ENCODE measurements at regions not wholly inside any gene's neighbourhood (a gene's known extent, or its start where the extent isn't known, plus 50 kb on each side); places are given as distances from the start of the nearest gene placed in this dataset.

GRCh38 chr11:45038923-45039322 lies 88.2 kb upstream of the TP53I11 start:
- H3K36me3 ChIP-seq (ENCODE audit: insufficient read depth, low read depth, low read length), result no peaks in the 10 kb centered on the region
- peaks cover 11% of the 10 kb centered on the region for H3K9me3 ChIP-seq (ENCODE audit: insufficient read depth, low read depth, low read length)
- no peak overlapping the region for H3K4me3 ChIP-seq (ENCODE audit: low read length)
- H3K9ac ChIP-seq (ENCODE audit: low read depth, low read length), result no peak overlapping the region
- no peak overlapping the region for H3K27ac ChIP-seq (ENCODE audit: low read length)
- H3K4me1 ChIP-seq (ENCODE audit: insufficient read depth, low read length), result no peaks in the 10 kb centered on the region; the same call in 1 of the 2 replicates
- no peaks in the 10 kb centered on the region; the same call in 1 of the 2 replicates for H3K27me3 ChIP-seq (ENCODE audit: insufficient read depth, low read length)

- Histone ChIP-seq H3K27ac (ENCODE audit: low read length) (no peak overlapping the region), H3K4me1 (ENCODE audit: insufficient read depth, low read length) (no peaks in the 10 kb centered on the region; the same call in 1 of the 2 replicates)
Observed at GRCh38 chr11:45041596-45041995, 90.9 kb upstream of the TP53I11 start.

GRCh38 chr11:45042560-45042959 lies 91.9 kb upstream of the TP53I11 start:
- Histone ChIP-seq H3K36me3 (ENCODE audit: insufficient read depth, low read depth, low read length) (no peaks in the 10 kb centered on the region), H3K9me3 (ENCODE audit: insufficient read depth, low read depth, low read length) (peaks cover 11% of the 10 kb centered on the region), H3K27me3 (ENCODE audit: insufficient read depth, low read length) (no peaks in the 10 kb centered on the region; the same call in 1 of the 2 replicates), H3K27ac (ENCODE audit: low read length) (no peak overlapping the region), H3K9ac (ENCODE audit: low read depth, low read length) (no peak overlapping the region), H3K4me3 (ENCODE audit: low read length) (no peak overlapping the region), H3K4me1 (ENCODE audit: insufficient read depth, low read length) (no peaks in the 10 kb centered on the region; the same call in 1 of the 2 replicates)

More at GRCh38 chr11:45041596-45041995, 90.9 kb upstream of the TP53I11 start:
- H3K9ac ChIP-seq (ENCODE audit: low read depth, low read length), result no peak overlapping the region
- H3K4me3 ChIP-seq (ENCODE audit: low read length), result no peak overlapping the region
- H3K27me3 ChIP-seq (ENCODE audit: insufficient read depth, low read length), result no peaks in the 10 kb centered on the region; the same call in 1 of the 2 replicates
- no peaks in the 10 kb centered on the region for H3K36me3 ChIP-seq (ENCODE audit: insufficient read depth, low read depth, low read length)
- H3K9me3 ChIP-seq (ENCODE audit: insufficient read depth, low read depth, low read length), result peaks cover 11% of the 10 kb centered on the region

GRCh38 chr11:45043755-45044475 lies 93.2 kb upstream of the TP53I11 start:
- no peaks in the 10 kb centered on the region for H3K36me3 ChIP-seq (ENCODE audit: insufficient read depth, low read depth, low read length)
- no peaks in the 10 kb centered on the region; the same call in 1 of the 2 replicates for H3K27me3 ChIP-seq (ENCODE audit: insufficient read depth, low read length)
- H3K4me1 ChIP-seq (ENCODE audit: insufficient read depth, low read length), result no peaks in the 10 kb centered on the region; the same call in 1 of the 2 replicates
- H3K4me3 ChIP-seq (ENCODE audit: low read length), result no peak overlapping the region
- H3K9me3 ChIP-seq (ENCODE audit: insufficient read depth, low read depth, low read length), result peaks cover 1% of the 10 kb centered on the region
- no peak overlapping the region for H3K27ac ChIP-seq (ENCODE audit: low read length)
- no peak overlapping the region for H3K9ac ChIP-seq (ENCODE audit: low read depth, low read length)

- Histone ChIP-seq H3K27ac (ENCODE audit: low read length) (no peak overlapping the region), H3K4me3 (ENCODE audit: low read length) (no peak overlapping the region), H3K36me3 (ENCODE audit: insufficient read depth, low read depth, low read length) (no peaks in the 10 kb centered on the region), H3K27me3 (ENCODE audit: insufficient read depth, low read length) (no peaks in the 10 kb centered on the region; the same call in 1 of the 2 replicates), H3K9me3 (ENCODE audit: insufficient read depth, low read depth, low read length) (no peaks in the 10 kb centered on the region), H3K4me1 (ENCODE audit: insufficient read depth, low read length) (no peaks in the 10 kb centered on the region; the same call in 1 of the 2 replicates), H3K9ac (ENCODE audit: low read depth, low read length) (no peak overlapping the region)
Observed at GRCh38 chr11:45045683-45046471, 95.2 kb upstream of the TP53I11 start.

- Histone ChIP-seq H3K36me3 (ENCODE audit: insufficient read depth, low read depth, low read length) (no peaks in the 10 kb centered on the region), H3K27ac (ENCODE audit: low read length) (no peak overlapping the region), H3K4me3 (ENCODE audit: low read length) (no peak overlapping the region), H3K27me3 (ENCODE audit: insufficient read depth, low read length) (no peaks in the 10 kb centered on the region), H3K4me1 (ENCODE audit: insufficient read depth, low read length) (no peaks in the 10 kb centered on the region), H3K9me3 (ENCODE audit: insufficient read depth, low read depth, low read length) (no peaks in the 10 kb centered on the region), H3K9ac (ENCODE audit: low read depth, low read length) (no peak overlapping the region)
Observed at GRCh38 chr11:45048313-45048841, 97.7 kb upstream of the TP53I11 start.

GRCh38 chr11:45048870-45049691 lies 97.4 kb upstream of the PRDM11 start:
- Histone ChIP-seq H3K27ac (ENCODE audit: low read length) (no peak overlapping the region), H3K4me1 (ENCODE audit: insufficient read depth, low read length) (no peaks in the 10 kb centered on the region), H3K36me3 (ENCODE audit: insufficient read depth, low read depth, low read length) (no peaks in the 10 kb centered on the region)

GRCh38 chr11:45050111-45050510 lies 96.3 kb upstream of the PRDM11 start:
- H3K9ac ChIP-seq (ENCODE audit: low read depth, low read length), result no peak overlapping the region
- H3K4me3 ChIP-seq (ENCODE audit: low read length), result no peak overlapping the region
- H3K4me1 ChIP-seq (ENCODE audit: insufficient read depth, low read length), result no peaks in the 10 kb centered on the region
- no peaks in the 10 kb centered on the region for H3K27me3 ChIP-seq (ENCODE audit: insufficient read depth, low read length)
- no peak overlapping the region for H3K27ac ChIP-seq (ENCODE audit: low read length)
- no peaks in the 10 kb centered on the region for H3K9me3 ChIP-seq (ENCODE audit: insufficient read depth, low read depth, low read length)
- H3K36me3 ChIP-seq (ENCODE audit: insufficient read depth, low read depth, low read length), result no peaks in the 10 kb centered on the region

More at GRCh38 chr11:45048870-45049691, 97.4 kb upstream of the PRDM11 start:
- Histone ChIP-seq H3K4me3 (ENCODE audit: low read length) (no peak overlapping the region), H3K27me3 (ENCODE audit: insufficient read depth, low read length) (no peaks in the 10 kb centered on the region), H3K9ac (ENCODE audit: low read depth, low read length) (no peak overlapping the region), H3K9me3 (ENCODE audit: insufficient read depth, low read depth, low read length) (no peaks in the 10 kb centered on the region)

- Histone ChIP-seq H3K27me3 (ENCODE audit: insufficient read depth, low read length) (no peaks in the 10 kb centered on the region), H3K36me3 (ENCODE audit: insufficient read depth, low read depth, low read length) (no peaks in the 10 kb centered on the region), H3K9ac (ENCODE audit: low read depth, low read length) (no peak overlapping the region), H3K4me1 (ENCODE audit: insufficient read depth, low read length) (peaks cover 7% of the 10 kb centered on the region; the same call in 1 of the 2 replicates), H3K27ac (ENCODE audit: low read length) (no peak overlapping the region), H3K9me3 (ENCODE audit: insufficient read depth, low read depth, low read length) (no peaks in the 10 kb centered on the region), H3K4me3 (ENCODE audit: low read length) (no peak overlapping the region)
Observed at GRCh38 chr11:45051621-45052020, 94.8 kb upstream of the PRDM11 start.

GRCh38 chr11:45052361-45052760 lies 94.1 kb upstream of the PRDM11 start:
- Histone ChIP-seq H3K27ac (ENCODE audit: low read length) (no peak overlapping the region), H3K36me3 (ENCODE audit: insufficient read depth, low read depth, low read length) (no peaks in the 10 kb centered on the region), H3K9me3 (ENCODE audit: insufficient read depth, low read depth, low read length) (no peaks in the 10 kb centered on the region), H3K4me1 (ENCODE audit: insufficient read depth, low read length) (peaks cover 14% of the 10 kb centered on the region; the same call in 1 of the 2 replicates), H3K4me3 (ENCODE audit: low read length) (no peak overlapping the region), H3K27me3 (ENCODE audit: insufficient read depth, low read length) (no peaks in the 10 kb centered on the region), H3K9ac (ENCODE audit: low read depth, low read length) (no peak overlapping the region)

Measured in iPS-20b (cell line).